A172 (cell line): ENCODE measurements at regions not wholly inside any gene's neighbourhood (a gene's known extent, or its start where the extent isn't known, plus 50 kb on each side); places are given as distances from the start of the nearest gene placed in this dataset.
"Not testable (repeated sequence)": the region's sequence is repeated elsewhere in the genome, so short reads cannot be mapped to it uniquely, and the experiment has no call there.

Source experiments
- DNase-seq: peaks from one replicate; pipeline ENCODE4 v3.0.0-alpha.2; 2015; ENCODE audit warnings: low spot score

DNA sequence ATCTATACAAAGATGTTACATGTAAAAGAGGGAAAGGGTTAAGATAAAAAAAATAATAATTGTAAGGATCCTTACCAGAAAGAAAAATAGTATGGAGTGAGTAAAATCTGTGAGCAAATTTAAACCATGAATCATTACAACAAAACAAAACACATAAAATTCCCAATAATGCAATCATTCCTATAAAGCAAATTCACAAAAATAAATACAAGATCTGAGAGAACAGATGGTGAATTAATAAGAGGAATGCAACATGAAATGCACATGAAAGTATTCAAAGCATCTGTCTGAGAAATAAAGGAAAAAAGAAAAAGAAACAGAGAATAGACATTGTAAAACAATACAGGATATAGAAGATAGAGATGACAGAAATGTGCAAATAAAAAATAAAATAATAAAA, 681.5 kb upstream of the KLHL1 start:
- DNase-seq: no peak

DNA sequence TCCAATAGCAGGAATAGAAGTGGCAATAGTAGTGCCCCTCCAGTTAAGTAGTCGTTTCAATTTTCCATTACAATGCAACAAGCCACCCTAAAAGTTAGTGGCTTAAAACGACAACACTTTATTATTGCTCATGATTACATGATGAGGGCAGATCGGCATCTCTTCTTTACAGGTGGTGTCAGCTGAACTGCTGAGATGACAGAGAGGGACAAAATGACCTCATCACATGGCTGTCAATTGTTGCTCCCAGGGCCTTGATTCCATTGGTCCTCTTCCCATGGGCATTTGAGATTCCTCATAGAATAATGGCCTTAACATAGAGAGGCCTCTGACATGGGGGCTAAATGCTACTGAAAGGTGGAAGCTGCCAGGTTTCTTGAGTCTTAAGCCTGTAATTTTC, 679.8 kb upstream of the KLHL1 start:
- DNase-seq: no peak

DNA sequence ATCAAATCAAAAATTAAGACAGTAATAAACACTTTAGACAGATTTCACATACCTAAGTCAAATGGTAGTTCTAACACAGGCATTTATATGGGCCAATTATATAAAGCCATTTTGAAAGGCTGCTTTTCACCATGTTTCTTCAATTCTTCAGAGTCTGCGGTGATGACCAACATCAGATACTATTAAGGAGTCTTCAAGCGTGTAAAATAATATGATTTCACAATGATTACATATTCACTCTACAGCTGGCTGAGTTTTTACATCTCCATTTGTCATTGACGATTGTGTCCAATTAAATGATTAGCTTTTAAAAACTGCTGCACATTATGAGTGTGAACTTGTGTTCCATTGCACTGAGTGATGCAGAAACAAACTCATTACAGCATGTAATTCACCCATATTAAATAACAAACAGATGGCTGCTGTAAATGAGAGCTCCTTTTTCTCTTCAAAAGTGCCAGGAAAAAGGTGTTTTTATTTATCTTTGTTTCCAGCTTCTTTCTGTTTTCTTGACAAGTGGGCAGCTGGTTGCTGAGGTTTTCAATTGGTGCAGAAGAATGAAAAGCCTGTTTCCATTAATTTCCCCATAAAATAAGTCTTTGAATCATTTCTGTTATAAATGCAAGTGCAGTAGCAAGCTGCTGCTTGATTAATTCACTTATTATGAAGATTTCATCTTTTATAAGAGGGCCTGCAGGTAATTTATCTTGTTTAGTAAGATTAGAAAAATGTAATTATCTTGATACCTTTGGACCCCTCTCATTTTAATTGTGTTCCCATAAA, 676.1 kb upstream of the KLHL1 start:
- no peak for DNase-seq

DNA sequence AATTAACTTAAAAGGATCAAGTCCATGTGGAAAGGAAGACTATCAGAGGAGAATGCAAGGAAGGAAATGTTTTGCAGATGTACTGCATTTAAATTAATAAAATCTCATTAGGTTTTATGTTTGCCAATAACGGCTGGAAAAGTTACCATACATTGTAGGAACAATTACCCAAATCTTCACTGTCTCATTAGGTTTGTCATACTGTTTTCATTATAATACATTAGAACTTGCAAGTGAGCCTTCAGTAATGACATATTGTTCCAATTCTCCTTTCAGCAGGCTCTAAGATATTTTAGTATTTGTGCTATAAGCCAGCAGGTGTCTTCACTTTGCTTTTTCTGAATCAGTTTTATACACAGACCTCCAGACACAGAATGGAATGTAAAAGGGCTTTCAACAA, 661.6 kb upstream of the KLHL1 start:
- no peak for DNase-seq

DNA sequence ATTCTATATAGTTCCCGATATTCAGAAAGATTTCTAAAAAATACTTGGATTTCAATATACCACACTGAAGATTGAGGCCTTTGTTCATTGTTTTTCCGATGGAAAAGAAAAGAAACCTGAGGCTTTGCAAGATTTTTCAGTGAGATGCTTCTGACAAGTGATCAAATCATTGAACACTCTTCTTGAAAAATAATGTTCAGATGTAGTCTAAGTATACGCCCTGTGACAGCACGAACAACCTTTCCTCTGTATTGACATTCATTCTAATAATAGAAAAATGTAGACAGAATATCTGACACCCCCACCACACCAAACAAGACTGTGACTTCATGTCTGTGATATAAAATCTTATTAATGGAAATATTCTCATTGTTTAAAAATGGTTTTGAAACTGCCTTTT, 650.7 kb upstream of the KLHL1 start:
- no peak for DNase-seq

DNA sequence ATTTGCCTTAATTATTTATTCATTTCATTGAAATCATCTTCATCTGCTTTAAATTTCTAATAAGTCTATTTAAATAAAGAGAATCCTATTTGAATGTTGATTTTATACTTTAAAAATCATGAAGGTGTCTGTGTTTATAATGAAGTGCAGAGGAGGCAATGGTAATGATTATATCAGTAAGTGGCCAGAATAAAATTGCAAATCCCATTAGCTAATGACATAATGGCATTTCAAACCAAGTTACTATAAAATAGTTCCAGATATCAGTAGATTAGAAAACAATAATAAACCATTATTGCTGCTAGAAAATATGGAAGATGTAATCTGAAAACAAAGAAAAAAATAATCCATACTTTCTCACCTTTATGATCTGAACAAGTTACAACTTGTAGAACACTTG, 647.8 kb upstream of the KLHL1 start:
- DNase-seq: no peak

DNA sequence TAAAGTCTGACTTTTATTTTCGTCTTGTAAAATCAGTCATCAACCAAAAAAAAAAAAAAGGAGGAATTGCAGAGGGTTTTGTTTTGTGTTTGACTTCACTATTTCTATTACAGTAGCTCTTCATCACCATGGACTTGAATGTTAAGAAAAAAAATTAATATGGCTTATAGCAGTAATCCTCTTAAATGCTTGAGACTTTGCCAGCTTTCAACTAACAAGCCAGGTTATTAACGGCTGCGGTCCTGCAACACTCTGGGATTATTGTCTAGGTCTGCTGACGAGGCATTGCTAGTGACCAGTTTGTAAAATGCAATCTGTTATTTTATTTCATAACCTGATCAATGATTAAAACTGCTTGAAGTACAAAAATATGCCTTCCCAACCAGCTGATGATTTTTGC, 647.2 kb upstream of the KLHL1 start:
- DNase-seq: no peak

DNA sequence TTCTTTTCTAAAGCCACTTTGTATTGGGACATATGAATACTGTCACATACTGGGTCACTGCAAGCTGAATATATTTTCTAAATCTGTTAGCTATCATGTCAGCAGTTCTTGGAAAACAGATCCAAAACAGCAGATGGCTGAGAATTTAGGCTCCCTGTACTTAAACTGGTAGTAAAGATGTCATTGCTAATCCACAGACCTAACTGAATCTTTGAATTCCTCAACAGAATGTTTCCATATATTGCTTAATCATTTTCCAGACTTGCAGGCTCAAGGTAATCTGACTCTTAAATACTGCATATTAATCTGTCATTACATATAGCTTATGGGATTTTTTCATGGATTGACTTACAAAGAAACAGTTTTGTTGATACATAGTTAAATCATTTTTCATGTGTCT, 639.0 kb upstream of the KLHL1 start:
- DNase-seq: no peak

DNA sequence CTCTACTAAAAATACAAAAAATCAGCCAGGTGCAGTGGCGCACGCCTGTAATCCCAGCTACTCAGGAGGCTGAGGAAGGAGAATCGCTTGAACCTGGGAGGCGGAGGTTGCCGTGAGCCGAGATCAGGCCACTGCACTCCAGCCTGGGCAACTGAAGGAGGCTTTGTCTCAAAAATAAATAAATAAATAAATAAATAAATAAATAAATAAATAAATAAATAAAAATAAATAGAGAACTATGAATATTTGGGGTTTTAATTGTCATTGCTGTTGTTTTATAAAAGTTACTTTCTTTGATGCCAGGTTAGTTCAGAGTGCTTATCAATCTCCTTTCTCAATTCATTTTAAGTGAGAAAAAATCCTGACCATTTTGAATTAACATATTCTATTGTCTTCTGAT, 638.2 kb upstream of the KLHL1 start:
- not testable (repeated sequence) for DNase-seq

DNA sequence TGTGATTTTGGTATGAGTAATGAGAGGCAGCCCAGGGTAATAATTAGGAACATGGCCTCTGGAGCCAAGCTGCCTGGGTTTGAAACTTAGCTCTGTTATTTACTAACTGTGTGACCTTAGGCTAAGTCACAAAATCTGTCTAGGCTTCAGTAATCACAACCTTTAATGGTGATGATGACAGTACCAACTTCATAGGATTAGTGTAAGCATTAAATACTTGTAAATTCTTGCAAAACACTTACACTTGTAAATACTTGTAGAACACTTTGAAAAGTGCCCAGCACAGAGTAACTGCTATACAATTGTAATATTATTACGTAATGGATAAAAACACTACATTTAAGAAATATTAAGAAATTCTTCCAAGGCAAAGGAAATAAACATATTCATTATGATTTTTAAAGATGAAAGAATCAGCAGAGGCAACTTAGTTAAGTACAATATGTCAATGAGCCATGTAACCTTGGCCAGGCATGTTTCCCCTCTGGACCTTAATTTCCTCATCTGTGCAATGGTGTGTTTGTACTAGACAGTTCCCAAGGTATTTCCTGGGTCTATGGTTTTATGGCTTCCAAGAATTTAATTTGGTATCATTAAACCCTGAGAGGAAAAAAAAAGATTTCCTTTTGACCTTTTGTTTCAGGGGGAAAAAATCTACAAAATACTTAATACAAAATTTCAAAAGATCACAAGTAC, 628.5 kb upstream of the KLHL1 start:
- DNase-seq: no peak

DNA sequence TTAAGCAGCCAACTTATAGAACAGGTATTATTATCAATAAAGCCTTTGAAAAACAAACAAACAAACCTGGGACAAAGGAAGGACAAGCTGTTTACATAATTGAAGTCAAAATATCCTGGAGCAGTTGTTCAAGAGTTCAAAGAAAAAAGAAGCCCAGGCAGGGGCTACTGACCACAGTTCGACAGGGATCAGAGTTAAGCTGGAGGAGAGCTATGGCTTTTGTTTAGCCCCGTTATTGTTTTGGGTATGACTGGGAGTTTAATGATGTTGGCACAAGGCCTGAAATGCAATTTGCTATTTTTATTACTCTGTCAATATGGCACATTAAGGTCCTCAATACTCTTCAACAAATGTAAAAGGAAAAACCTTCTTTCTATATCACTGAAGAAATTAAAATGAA, 624.4 kb upstream of the KLHL1 start:
- DNase-seq: no peak

DNA sequence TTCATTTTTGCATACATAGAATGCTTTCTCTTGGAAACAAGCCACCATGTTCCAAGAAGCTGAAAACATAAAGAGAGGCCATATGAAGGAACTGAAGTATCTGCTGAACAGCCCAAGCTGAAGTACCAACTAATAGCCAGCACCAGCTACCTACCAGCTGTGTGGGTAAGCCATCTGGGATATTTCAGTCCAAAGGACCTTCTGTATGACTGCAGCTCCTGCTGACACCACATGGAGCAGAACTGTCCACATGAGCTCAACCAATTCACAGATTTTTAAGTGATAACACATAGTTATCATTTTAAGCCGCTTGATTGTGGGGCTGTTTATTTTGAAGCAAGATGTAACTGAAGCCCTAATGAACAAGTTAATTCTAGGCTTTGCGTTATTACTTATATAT, 621.1 kb upstream of the KLHL1 start:
- DNase-seq: no peak

DNA sequence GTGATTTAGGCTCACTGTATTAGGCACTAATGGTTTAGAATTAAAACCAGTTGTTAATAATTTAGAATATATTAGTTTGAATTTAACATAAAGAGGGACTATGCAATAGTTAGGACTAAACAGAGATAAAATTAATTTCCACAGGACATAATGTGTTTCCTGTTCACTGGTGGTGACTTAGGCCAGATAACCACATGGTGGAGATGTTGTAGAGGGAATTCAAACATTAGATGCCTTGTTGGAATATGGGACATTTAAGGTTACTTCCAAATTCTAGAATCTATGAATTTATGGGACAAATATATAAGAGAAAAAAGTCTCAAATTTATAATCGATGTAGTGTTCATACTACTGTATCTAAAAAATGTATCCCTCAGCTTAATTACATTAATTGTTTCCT, 615.5 kb upstream of the KLHL1 start:
- DNase-seq: no peak

DNA sequence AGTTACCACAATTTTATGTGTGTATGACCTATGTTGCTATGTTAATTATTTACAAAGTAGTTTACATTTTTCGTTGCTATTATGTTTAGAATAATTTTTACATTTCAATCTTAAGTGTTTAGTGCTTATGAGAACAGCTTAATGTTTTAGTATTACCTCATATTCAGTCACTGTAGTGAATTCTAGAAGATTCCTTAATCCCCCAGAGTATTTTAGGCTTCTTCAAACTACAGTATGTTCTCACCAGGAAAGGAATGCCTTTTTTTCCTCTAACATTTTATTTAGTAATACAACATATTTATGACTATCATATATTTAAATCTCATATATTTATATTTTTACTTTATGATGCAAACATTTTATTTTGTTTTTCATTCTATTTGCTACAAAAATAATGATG, 612.1 kb upstream of the KLHL1 start:
- DNase-seq: no peak

DNA sequence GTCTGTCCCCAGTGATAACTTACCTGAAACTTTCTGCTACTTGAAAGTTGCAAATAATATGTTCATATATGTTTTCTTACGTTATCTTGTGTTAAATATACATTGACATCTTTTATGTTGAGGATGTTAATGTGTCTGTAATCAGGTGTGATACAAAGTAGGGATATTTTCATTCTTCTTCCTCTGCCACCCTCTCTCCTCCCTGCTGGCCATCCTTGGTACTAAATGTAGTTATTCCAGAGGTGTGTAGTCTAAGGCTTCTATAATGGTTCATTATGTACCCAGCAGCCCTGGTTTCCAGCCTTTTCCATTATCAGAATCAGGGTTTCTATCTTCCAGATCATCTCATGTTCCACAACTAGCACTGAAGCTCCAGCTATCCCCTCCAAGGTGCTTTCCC, 606.7 kb upstream of the KLHL1 start:
- DNase-seq: no peak

DNA sequence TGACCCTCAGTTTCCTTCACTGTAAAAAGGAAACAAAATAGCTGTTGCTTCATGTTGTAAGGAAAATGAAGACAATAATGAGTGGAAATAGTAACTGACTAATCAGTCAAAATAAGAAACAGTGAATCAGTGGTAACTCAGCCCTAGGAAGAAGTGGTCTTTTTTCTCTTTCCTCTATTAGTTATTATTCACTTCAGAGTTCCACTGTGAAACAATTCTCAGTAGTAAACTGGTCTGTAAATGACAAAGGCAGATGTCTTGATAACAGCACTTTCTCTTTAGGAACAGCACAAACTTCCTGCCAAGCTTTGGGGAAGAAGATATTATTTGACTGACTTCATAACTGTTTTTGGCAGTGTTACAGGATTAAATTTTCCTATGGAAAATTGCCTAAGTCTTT, 600.5 kb upstream of the KLHL1 start:
- no peak for DNase-seq

DNA sequence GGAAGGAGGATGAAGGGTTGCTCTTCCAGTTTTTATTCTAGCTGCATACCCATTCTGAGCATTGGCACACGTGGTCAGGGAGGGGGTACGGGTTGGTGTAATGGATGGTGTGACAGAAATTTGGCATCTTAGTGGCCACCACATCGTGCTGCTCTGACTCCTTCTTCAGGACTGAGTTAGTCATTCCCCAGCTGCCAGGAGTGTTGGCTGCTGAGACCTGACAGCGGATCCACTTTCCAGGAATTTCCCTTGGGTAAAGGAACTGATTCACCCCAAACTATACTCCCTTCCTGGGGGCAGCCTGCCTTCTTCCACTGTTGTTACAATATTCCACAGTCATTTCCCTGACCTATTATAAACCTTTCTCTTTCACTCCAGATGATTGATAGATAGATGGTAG, 595.5 kb upstream of the KLHL1 start:
- peak; percentile 11 for DNase-seq

DNA sequence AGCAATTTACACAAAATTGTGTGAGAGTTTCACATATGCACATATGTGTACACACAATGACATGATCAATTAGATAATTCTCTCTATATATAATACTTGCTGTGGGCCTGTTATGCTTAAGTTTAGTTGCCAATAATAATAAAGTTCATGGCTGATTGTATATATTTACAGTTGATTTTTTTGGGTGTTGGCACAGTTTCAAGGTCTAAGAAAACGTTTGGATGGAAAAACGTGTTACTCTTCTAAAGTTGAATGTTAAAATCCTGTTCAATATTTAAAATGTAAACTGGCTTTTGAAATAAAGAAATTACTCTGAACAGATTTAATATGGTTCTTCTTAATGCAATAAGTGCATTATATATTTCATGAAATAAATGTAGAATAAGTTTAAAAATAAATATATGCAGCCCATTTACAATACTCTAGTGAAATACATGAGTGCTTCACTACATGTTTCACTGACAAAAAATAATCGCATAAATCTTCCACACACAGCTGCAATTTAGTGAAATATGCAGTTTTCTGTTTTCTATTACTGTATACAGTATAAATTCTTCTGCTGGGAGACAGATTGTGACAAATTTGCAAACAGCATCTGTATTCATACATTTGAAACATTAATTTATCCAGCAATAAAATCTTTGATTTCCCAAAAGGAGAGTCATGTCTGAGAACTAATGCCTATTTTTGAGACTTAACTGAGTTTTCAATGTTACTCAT, 586.9 kb upstream of the KLHL1 start:
- DNase-seq: no peak

DNA sequence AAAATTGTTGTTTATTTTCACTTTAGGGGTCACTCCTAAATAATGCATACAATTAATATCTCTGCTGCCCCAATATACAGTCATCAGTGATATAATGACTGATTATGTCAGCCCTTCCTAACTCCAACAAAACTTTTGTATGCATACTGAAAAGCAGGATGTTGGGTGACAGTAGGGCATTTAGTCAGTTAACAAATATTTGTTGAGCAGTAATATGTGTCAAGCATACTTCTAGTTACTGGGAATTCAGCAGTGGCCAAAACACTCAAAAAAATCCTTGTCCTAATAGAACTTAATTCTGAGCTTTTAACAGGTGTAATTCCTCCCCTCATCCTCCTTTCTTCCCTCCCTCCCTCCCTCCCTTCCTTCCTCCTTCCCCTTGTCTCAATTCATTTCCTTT, 560.7 kb upstream of the KLHL1 start:
- no peak for DNase-seq

DNA sequence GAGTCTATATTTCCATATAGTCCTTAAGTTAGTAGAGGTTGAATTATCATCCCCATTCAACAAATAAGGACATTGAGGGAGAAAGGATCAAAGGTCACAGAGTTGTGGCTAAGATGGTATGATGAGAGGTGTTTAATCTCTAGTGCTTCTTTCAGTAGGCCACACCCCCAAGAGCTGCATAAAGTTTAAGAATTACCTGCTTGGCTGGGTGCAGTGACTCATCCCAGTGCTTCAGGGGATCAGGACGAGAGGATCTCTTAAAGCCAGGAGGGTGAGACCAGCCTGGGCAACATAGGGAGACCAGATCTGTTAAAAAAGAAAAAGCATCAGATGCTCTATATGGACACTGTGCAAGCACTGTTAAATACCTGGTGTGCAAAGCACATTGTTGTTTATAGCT, 560.0 kb upstream of the KLHL1 start:
- no peak for DNase-seq

DNA sequence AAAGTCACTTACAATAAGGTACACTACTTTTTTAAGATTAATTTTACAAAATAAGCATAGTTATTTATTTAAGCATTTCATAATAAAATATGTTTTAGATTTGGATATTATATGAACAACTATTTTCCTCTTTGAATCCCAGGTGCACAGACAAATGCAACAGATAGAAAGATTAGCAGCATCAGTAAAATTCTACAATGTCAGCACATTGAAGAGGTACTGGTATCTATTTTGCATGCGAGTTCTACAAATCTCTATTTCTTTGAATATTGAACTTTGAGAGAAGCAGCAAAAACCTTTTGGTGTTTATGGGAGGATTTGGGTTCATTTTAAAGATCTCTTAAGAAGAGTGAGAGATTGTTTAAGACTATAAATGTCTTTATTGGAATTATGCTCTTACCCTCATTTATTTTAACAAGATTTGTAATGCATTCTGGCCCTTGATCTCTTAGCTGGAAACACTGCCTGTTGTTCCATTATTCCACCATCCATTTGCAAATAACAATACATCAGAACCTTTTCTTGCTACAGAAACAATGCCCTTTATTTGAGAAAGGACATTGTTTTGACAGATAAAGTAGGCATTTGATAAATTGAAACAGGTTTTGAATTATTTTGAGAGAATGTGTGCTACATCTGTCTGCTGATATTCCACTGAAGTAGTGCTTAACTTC, 558.8 kb upstream of the KLHL1 start:
- no peak for DNase-seq

DNA sequence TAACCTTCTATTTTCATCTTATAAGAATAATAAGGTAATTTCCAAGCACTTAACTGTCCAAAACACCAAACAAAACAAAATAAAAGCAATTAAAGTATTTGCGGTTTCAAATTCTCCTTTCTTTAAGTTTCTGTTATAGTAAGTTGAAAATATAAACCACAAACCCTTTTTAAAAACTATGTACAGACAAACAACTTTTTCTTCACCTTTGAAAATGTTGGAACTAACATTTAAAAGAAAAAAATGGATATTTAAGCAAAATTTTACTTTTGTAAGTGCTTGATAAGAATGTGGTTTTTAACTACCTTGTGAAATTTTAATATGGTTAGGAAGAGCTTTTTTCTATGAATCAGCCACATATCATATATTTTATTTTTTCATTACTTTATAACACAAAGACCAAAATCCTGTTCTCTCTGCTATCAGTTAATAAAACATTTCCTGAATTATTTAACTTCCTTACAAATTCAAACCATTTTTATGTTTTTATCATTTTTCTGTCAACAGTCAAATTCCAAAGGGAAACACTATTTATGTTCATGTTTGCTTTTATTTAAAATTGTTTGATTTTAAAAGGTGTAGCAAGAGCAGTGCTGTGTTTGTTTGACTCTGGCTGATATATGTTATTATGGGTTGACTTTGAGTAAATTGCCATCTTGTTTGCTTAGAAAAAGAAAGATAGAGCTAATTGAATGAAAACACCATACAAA, 554.1 kb upstream of the KLHL1 start:
- DNase-seq: no peak
